Activated T-cell treated with anti-CD3 and anti-CD28 coated beads, Interleukin-2, amount 50 U/mL, for 4 hours (primary cell): ENCODE measurements at regions not wholly inside any gene's neighbourhood (a gene's known extent, or its start where the extent isn't known, plus 50 kb on each side); places are given as distances from the start of the nearest gene placed in this dataset.

Experiments
- ATAC-seq, 2 donors: fragments of 200-7000 bp; cut with Tn5 transposase; one replicate each; pipeline ENCODE4 v1.10.0; 2021
- DNase-seq: peaks from one replicate; pipeline ENCODE4 v3.0.0-alpha.2; 2020
- H3K27me3 Mint-ChIP-seq: one replicate; pipeline ENCODE4 v1.8.0; 2021; ENCODE audit warnings: low read depth, mixed read lengths
- H3K36me3 Mint-ChIP-seq: one replicate; pipeline ENCODE4 v1.8.0; 2022; ENCODE audit warnings: mixed read lengths; ENCODE audit not compliant: insufficient read depth
- H3K4me1 Mint-ChIP-seq: one replicate; pipeline ENCODE4 v1.8.0; 2021; ENCODE audit warnings: low read depth, mixed read lengths
- H3K4me3 Mint-ChIP-seq: one replicate; pipeline ENCODE4 v1.8.0; 2021; ENCODE audit warnings: mild to moderate bottlenecking, moderate library complexity, mixed read lengths
- H3K9me3 Mint-ChIP-seq: one replicate; pipeline ENCODE4 v1.8.0; 2021; ENCODE audit warnings: mixed read lengths

GRCh38 chr18:64876833-64877232 lies 727.9 kb upstream of the LINC00305 start:
- no peaks in the 10 kb centered on the region for H3K4me1 Mint-ChIP-seq
- H3K4me3 Mint-ChIP-seq: no peak overlapping the region
- ATAC-seq: no peak
- H3K9me3 Mint-ChIP-seq: peaks cover 5% of the 10 kb centered on the region
- H3K36me3 Mint-ChIP-seq: no peaks in the 10 kb centered on the region
- H3K27me3 Mint-ChIP-seq: no peaks in the 10 kb centered on the region
- DNase-seq: no peak

- Mint-ChIP-seq H3K27me3 (no peaks in the 10 kb centered on the region), H3K36me3 (no peaks in the 10 kb centered on the region), H3K4me1 (no peaks in the 10 kb centered on the region), H3K9me3 (peaks cover 12% of the 10 kb centered on the region), H3K4me3 (no peak overlapping the region)
- no peak for DNase-seq
- ATAC-seq: no peak
These were observed 724.0 kb upstream of the LINC00305 start for GRCh38 chr18:64872710-64873458.

GRCh38 chr18:64854112-64854511 lies 705.2 kb upstream of the LINC00305 start:
- H3K4me3 Mint-ChIP-seq: no peak overlapping the region
- H3K36me3 Mint-ChIP-seq: no peaks in the 10 kb centered on the region
- DNase-seq (no peak), ATAC-seq (no peak)
- H3K27me3 Mint-ChIP-seq: no peaks in the 10 kb centered on the region
- no peaks in the 10 kb centered on the region for H3K4me1 Mint-ChIP-seq
- H3K9me3 Mint-ChIP-seq: peaks cover 14% of the 10 kb centered on the region

GRCh38 chr18:64852281-64852680 lies 703.4 kb upstream of the LINC00305 start:
- peaks cover 12% of the 10 kb centered on the region for H3K9me3 Mint-ChIP-seq
- no peak overlapping the region for H3K4me3 Mint-ChIP-seq
- no peaks in the 10 kb centered on the region for H3K36me3 Mint-ChIP-seq
- no peak for ATAC-seq
- DNase-seq: no peak
- H3K27me3 Mint-ChIP-seq: no peaks in the 10 kb centered on the region
- H3K4me1 Mint-ChIP-seq: no peaks in the 10 kb centered on the region

GRCh38 chr18:64851726-64852125 lies 702.8 kb upstream of the LINC00305 start:
- Mint-ChIP-seq H3K4me3 (no peak overlapping the region), H3K36me3 (no peaks in the 10 kb centered on the region), H3K9me3 (peaks cover 17% of the 10 kb centered on the region), H3K4me1 (no peaks in the 10 kb centered on the region), H3K27me3 (no peaks in the 10 kb centered on the region)
- ATAC-seq (no peak), DNase-seq (no peak)

- Mint-ChIP-seq H3K4me3 (no peak overlapping the region), H3K27me3 (no peaks in the 10 kb centered on the region), H3K9me3 (peaks cover 19% of the 10 kb centered on the region), H3K4me1 (no peaks in the 10 kb centered on the region), H3K36me3 (no peaks in the 10 kb centered on the region)
- DNase-seq (no peak), ATAC-seq (no peak)
These were observed 701.9 kb upstream of the LINC00305 start for GRCh38 chr18:64850791-64851190.

- ATAC-seq: no peak
- no peaks in the 10 kb centered on the region for H3K36me3 Mint-ChIP-seq
- H3K4me3 Mint-ChIP-seq: no peak overlapping the region
- no peaks in the 10 kb centered on the region for H3K4me1 Mint-ChIP-seq
- DNase-seq: no peak
- no peaks in the 10 kb centered on the region for H3K27me3 Mint-ChIP-seq
- H3K9me3 Mint-ChIP-seq: peaks cover 5% of the 10 kb centered on the region
These were observed 692.2 kb upstream of the LINC00305 start for GRCh38 chr18:64840911-64841701.

- no peaks in the 10 kb centered on the region for H3K27me3 Mint-ChIP-seq
- ATAC-seq (no peak), DNase-seq (no peak)
- no peaks in the 10 kb centered on the region for H3K36me3 Mint-ChIP-seq
- H3K4me1 Mint-ChIP-seq: no peaks in the 10 kb centered on the region
- H3K9me3 Mint-ChIP-seq: peaks cover 18% of the 10 kb centered on the region
- no peak overlapping the region for H3K4me3 Mint-ChIP-seq
These were observed 661.5 kb upstream of the LINC00305 start for GRCh38 chr18:64810354-64810753.

GRCh38 chr18:64809801-64810200 lies 660.9 kb upstream of the LINC00305 start:
- ATAC-seq (no peak), DNase-seq (no peak)
- H3K36me3 Mint-ChIP-seq: no peaks in the 10 kb centered on the region
- H3K4me1 Mint-ChIP-seq: no peaks in the 10 kb centered on the region
- no peak overlapping the region for H3K4me3 Mint-ChIP-seq
- H3K9me3 Mint-ChIP-seq: peaks cover 18% of the 10 kb centered on the region
- H3K27me3 Mint-ChIP-seq: no peaks in the 10 kb centered on the region

GRCh38 chr18:64807560-64807959 lies 658.7 kb upstream of the LINC00305 start:
- peaks cover 7% of the 10 kb centered on the region for H3K9me3 Mint-ChIP-seq
- ATAC-seq (no peak), DNase-seq (no peak)
- H3K36me3 Mint-ChIP-seq: no peaks in the 10 kb centered on the region
- no peaks in the 10 kb centered on the region for H3K4me1 Mint-ChIP-seq
- H3K4me3 Mint-ChIP-seq: no peak overlapping the region
- H3K27me3 Mint-ChIP-seq: no peaks in the 10 kb centered on the region

GRCh38 chr18:64806691-64807090 lies 657.8 kb upstream of the LINC00305 start:
- Mint-ChIP-seq H3K4me3 (no peak overlapping the region), H3K27me3 (no peaks in the 10 kb centered on the region), H3K4me1 (no peaks in the 10 kb centered on the region), H3K36me3 (no peaks in the 10 kb centered on the region), H3K9me3 (peaks cover 7% of the 10 kb centered on the region)
- DNase-seq (no peak), ATAC-seq (no peak)

GRCh38 chr18:64806232-64806631 lies 657.3 kb upstream of the LINC00305 start:
- DNase-seq (no peak), ATAC-seq (no peak)
- Mint-ChIP-seq H3K9me3 (peaks cover 5% of the 10 kb centered on the region), H3K36me3 (no peaks in the 10 kb centered on the region), H3K4me1 (no peaks in the 10 kb centered on the region), H3K27me3 (no peaks in the 10 kb centered on the region), H3K4me3 (no peak overlapping the region)

GRCh38 chr18:64803471-64803870 lies 654.6 kb upstream of the LINC00305 start:
- no peak overlapping the region for H3K4me3 Mint-ChIP-seq
- DNase-seq: no peak
- H3K9me3 Mint-ChIP-seq: no peaks in the 10 kb centered on the region
- H3K36me3 Mint-ChIP-seq: no peaks in the 10 kb centered on the region
- no peak for ATAC-seq
- H3K27me3 Mint-ChIP-seq: no peaks in the 10 kb centered on the region
- H3K4me1 Mint-ChIP-seq: no peaks in the 10 kb centered on the region

- no peaks in the 10 kb centered on the region for H3K27me3 Mint-ChIP-seq
- no peaks in the 10 kb centered on the region for H3K36me3 Mint-ChIP-seq
- peaks cover 5% of the 10 kb centered on the region for H3K9me3 Mint-ChIP-seq
- no peaks in the 10 kb centered on the region for H3K4me1 Mint-ChIP-seq
- H3K4me3 Mint-ChIP-seq: no peak overlapping the region
- DNase-seq: no peak
- no peak for ATAC-seq
These were observed 651.3 kb upstream of the LINC00305 start for GRCh38 chr18:64800151-64800550.

- DNase-seq: no peak
- Mint-ChIP-seq H3K4me1 (no peaks in the 10 kb centered on the region), H3K27me3 (no peaks in the 10 kb centered on the region), H3K4me3 (no peak overlapping the region), H3K36me3 (no peaks in the 10 kb centered on the region), H3K9me3 (peaks cover 5% of the 10 kb centered on the region)
- no peak for ATAC-seq
These were observed 650.5 kb upstream of the LINC00305 start for GRCh38 chr18:64799376-64799775.
